GM19099 (cell line): ENCODE measurements at regions not wholly inside any gene's neighbourhood (a gene's known extent, or its start where the extent isn't known, plus 50 kb on each side); places are given as distances from the start of the nearest gene placed in this dataset.

Source experiments
- POLR2A ChIP-seq: IDR thresholded peaks from 3 replicates; pipeline ENCODE4 v1.6.1; 2011; ENCODE audit warnings: low read depth; ENCODE audit not compliant: insufficient read length; ENCODE audit errors: extremely low read depth

DNA sequence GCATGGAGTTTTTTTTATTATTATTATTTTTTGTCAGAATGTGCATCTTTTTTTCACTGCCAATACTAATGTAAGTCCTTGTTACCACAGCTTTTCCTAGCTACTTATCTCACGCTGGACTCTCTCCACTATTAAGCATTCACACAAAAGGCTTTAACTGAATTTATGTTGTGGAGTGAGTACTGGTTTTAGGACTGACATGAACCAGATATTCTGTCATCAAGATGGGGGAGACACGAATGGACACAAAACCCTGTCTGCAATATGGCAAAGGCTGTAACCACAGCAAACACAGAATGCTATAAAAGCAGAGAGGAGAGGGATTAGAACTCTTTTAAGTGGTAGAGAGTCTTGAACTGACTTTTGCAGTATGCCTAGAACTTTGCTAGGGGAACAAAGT is 592.2 kb upstream of the TBL1XR1 start:
- no peak for TF ChIP-seq POLR2A

DNA sequence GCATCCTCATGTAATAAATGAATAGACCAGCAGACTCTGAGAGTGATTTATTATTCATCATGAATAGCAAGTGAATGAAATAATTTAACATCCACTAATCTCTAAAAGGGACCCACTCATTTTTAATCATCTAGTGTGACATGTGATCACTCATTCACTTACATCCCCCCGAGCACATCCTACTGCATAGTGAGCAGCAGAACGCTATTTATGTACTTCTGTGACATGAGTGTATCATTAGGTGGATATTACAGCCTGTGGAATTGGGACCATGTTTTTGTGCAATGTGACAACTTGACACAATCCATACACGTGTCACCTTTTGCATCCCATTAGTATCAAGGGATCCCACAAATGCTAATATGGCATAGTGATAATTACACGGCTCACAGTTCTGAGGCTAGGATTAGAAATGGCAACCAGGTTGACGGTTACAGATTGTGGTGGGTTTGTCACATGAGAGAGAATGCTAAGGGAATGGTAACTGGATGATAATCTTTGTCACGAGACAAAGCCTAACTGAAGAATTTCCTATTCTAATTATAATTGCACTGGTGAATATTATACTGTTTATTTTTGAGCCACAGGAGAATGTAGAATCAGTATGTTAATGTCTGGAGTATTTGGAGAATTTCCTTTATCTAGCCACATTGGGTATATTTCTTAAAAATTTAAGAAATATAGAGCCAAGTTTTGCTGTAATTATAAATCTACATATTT is 595.2 kb upstream of the TBL1XR1 start:
- no peak for TF ChIP-seq POLR2A

DNA sequence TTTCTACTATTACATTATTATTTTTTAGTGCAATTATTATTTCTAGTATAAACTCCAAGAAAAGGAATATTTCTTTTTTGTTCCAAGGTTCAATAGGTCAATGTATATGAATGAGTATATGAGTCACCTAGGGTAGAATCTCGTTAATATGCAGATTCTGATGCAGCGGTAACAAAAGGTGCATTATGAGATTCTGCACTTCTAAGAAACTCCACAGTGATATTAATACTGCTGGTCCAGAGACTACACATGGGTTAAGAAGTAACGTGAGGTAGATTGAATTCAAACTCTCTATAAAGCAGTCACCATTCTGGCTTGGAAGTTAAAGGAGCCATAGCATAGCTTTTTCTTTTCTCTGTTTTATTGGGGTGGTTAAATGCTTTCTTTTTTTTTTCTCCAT is 596.2 kb upstream of the TBL1XR1 start:
- no peak for TF ChIP-seq POLR2A

DNA sequence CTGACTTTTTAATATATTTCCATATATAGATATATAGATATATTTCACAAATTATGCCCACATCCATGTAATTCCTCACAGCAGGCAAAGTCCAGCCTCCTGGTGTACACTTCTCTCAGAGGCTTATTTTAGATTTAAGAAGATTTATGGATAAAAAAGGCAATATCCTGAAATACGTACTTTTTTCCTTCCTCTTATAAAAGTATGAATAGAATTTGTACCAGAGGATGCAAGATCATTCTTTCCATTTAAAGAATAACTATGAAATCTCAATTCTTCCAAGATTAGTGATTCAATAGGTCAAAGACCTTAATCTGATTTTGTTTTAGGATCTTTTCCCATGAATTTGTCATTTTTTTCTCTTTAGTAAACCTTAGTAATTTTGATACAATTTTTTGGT is 597.9 kb upstream of the TBL1XR1 start:
- no peak for TF ChIP-seq POLR2A

DNA sequence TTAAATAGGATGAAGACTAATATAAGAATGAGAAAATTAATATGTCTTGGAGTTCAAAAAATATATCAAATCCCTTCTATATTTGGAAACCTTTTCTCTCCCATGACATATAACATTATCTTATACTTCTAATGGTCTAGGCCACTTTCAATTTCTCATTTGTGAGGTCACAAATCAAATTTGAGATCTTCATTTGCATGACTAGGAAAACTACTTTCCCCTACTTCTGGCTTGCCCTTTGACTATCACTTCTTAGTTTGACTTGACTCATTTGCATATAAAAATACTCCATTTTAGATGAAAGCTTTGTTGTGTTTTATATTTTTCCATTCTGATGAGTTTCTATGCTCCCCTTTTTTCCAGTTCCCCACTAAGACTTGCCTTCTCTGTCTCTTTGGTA is 598.6 kb upstream of the TBL1XR1 start:
- no peak for TF ChIP-seq POLR2A

DNA sequence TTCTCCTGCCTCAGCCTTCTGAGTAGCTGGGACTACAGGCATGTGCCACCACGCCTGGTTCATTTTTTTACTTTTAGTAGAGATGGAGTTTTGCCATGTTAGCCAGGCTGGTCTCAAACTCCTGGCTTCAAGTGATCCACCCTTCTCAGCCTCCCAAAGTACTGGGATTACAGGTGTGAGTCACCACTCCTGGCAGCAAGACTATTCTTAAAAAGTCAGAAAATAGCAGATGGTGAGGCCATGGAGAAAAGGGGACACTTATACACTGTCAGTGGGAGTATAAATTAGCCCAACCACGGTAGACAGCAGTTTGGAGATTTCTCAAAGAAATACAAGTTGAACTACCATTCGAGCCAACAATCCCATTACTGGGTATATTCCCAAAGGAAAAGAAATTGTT is 603.3 kb upstream of the TBL1XR1 start:
- TF ChIP-seq POLR2A = no peak

DNA sequence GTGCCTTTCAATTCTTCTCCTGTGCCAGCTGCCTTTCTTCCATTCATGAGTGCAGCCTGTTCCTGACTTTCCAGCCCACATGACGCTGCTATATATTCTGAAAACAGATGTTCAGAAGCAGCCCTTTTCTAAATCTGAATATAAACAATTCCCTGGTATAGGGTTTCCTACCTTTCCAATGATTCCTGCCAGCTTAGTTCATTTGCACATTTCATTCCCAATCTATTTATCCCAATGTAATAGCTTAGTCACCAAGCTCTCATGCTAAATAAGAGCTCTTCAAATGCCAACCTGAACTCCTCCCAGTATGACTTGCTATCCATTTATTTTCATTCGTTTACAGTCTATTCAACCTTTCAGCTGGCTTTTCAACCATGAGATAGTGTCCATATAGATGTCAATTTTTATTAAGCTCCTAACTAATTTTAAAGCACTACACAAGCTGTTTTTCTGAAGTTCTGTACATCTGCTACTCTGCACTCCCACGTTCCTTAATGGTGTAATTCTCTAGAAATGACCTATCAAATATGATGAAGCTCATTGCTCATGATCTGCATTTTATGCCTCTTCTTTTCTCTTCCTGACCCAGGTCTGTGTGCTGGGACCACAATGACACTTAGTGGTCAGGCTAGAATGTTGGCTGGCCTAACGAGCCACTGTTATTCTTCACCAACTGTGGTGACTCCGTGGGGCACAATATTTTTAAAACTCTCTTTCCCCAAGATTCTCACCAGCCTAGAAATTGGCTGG is 605.0 kb upstream of the TBL1XR1 start:
- TF ChIP-seq POLR2A = no peak

DNA sequence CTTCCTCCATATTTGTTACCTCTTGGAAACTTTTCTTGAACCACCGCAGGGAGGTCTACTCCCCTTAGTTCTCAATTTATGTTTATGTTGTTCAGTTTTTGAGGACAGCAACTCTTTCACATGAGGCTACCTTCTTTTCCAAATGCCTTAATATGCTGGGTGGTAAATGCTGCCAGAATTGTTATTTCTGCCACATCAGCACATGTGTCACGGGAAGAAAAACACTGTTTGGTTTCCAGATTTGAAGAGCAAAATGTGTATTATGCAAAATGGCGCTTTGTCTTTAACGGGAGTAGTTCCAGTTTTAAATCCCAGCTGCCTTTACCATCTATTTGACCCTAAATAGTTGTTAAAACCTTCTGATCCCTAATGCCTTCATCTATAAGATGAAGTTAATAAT is 606.2 kb upstream of the TBL1XR1 start:
- no peak for TF ChIP-seq POLR2A

DNA sequence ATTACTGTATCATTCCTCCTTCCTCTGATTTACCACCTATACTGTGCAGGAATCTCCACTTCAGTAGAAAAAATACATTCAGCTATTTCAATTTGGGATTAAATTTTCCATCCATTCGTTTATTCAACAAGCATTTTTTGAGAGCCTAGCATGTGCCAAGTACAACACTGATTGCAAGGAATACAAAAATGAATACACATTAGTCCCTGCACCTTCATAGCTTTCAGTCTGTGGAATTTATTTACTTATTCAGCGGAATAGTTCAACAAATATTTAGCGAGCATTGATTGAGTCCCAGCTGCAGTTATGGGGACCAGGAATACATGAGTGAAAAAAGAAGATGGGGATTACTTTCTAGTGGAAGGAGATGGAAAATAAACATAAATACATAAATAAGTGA is 606.8 kb upstream of the TBL1XR1 start:
- TF ChIP-seq POLR2A = no peak

DNA sequence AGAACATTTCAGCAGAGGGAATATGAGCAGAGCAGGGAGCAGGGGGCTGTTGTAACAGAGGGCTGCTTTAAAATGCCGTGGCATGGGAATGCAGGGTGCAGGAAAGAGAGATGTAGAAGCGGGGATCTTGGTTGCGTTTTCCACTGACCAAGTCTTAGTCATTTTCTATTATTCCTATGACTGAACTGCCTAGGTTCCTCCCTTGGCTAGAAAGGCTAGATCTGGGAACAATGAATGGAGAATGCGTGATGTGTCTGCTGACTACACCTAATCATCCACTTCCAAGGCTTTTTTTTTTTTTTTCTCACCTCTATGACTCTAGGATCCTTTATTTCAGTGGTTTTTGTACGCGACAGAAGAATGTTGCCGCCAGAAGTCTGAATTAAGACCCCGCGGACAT is 607.4 kb upstream of the TBL1XR1 start:
- TF ChIP-seq POLR2A = no peak

DNA sequence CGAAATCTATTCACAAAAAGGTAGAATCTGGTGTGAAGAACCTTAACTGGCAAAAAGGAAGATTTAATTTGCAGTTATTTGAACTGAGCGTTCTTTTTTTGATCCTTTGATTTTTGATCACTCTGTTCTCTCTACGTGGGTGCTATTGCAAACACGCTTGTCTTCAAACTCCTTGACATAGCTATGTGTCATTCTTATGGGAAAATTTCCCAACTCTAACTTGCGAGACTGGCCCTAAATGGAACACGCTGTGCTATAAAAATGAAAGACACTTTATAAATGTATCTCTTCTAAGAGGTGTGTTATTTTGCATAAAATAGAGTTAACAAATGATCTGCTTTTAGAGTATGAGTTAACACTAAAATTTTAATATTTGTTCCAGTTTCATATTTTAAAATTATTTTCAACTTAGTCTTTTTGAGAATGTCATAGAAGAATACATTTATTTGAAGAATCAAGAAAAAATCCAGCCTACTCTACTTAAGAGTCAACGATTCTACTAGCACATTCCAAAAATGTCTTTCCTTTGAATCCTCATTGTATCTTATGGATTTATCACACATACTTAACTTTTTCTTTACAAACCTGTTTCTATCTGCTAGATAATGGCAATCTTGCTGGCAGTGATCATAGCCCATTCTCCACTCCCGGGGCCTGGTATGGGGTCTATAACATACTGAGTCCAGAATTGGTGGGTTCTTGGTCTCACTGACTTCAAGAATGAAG is 610.0 kb upstream of the TBL1XR1 start:
- no peak for TF ChIP-seq POLR2A

DNA sequence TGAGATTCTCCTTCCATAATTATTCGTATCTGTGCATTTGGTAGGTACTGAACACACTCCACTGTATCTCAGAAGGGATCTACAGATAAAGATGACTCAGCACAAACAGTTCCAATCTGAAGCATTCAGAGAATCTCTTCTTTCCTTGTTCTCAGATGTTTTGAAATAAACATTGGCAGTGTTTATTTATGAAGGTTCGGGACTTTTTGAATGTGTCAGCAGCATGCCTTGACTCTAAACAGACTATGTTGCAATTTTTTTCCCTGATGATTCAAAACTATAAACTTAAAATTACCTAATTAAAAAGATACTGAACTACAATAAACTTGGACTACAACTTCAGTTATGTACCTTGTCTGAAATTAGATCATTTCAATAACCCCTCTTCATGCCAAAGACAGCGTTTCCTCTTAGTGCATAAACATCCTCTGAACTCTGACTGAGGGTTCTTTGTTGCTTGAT is 612.9 kb upstream of the TBL1XR1 start:
- TF ChIP-seq POLR2A = no peak

DNA sequence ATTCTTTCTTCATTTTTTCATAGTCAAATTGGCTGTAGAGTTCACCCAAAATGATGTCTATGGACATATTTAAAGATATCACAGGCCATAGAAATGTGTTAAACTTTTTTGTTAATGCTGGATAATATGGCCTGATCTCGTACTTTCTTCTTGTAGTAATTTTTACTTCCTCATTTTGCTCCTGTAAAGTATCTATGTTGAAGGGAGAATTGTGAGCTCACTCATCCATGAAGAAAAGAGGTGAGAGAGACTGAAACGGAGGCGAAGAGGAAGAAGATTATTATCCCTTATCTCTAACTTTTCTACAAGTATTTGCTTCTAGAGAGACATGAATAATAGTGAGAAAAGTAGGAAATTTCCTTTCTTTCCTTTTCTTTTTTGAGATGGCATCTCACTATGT is 613.8 kb upstream of the TBL1XR1 start:
- TF ChIP-seq POLR2A = no peak

DNA sequence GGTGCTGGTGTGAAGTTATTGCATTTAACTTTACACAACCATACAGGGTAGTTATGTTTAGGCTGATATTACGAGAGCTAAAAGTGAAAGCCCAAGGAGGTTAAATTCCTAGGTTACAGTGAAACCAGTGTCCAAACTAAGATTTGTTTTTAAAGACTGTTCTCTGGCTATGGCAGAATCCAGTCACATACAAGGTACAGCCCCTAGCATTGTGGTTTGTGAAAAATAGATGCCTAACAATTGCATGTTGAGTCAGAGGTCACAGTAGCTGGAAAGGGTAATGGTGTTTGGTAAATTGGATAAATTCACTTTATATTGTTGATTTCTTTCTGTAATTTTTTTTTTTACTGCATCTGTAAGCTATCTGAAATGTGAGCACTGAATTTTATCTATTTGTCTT is 614.6 kb upstream of the TBL1XR1 start:
- no peak for TF ChIP-seq POLR2A

DNA sequence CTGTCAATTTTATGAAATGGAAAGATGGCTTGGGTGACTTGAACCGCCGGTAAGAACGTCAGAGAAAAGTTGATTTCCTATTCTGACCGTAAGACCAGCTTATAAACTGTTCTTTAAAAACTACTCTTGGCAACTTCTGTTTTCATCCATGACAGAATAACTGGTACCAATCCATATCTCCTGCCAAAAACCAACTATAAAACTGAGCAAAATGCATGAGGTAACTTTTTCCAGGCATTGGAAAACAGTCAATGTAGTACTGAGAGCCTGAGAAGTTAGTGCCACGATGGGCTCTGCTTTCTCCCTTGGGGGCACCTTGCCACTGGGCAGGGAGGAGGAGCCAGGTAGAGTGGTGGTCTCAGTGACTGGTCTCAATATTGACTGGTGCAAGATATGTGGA is 615.2 kb upstream of the TBL1XR1 start:
- TF ChIP-seq POLR2A = no peak

DNA sequence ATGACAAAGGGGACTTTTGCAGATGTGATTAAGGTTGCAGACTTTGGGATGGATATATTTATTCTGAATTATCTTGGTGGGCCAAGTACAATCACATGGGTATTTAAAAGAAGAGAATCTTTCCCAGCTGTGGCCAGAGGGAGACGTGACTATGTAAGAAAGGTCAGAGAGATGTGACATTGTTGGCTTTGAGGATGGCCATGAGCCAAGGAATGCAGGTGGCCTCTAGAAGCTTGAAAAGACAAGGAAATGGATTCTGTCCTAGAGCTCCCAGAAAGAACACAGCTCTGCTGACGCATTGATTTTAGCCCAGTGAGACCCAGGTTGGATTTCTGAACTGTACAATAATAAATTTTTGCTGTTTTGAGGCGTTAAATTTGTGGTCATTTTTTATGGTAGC is 616.0 kb upstream of the TBL1XR1 start:
- no peak for TF ChIP-seq POLR2A
